Smooth muscle cell (in vitro differentiated cells): ENCODE measurements at regions not wholly inside any gene's neighbourhood (a gene's known extent, or its start where the extent isn't known, plus 50 kb on each side); places are given as distances from the start of the nearest gene placed in this dataset.

Experiments used
- DNase-seq: peaks from one replicate; lab custom pipeline; 2025; ENCODE audit not compliant: unreplicated experiment; lab: John Stamatoyannopoulos, UW
- H2AFZ ChIP-seq: fragments of 200-600 bp; sonication (generic); 2 replicates; pipeline ENCODE4 v1.6.0; 2016; ENCODE audit warnings: antibody characterized with exemption, low read depth, mild to moderate bottlenecking
- H3F3A ChIP-seq: fragments of 200-600 bp; sonication (generic); 2 replicates; pipeline ENCODE4 v1.6.0; 2017; ENCODE audit warnings: antibody characterized with exemption, low read depth
- H3K27ac ChIP-seq: fragments of 200-600 bp; sonication (generic); 2 replicates; pipeline ENCODE4 v1.5.1; 2016; ENCODE audit warnings: low read depth, mild to moderate bottlenecking
- H3K27me3 ChIP-seq: fragments of 200-600 bp; sonication (generic); 2 replicates; pipeline ENCODE4 v1.6.1; 2016; ENCODE audit warnings: low read depth, mild to moderate bottlenecking
- H3K36me3 ChIP-seq: fragments of 200-600 bp; sonication (generic); 2 replicates; pipeline ENCODE4 v1.5.1; 2016; ENCODE audit warnings: low read depth
- H3K4me1 ChIP-seq: fragments of 200-600 bp; sonication (generic); 2 replicates; pipeline ENCODE4 v1.5.1; 2016; ENCODE audit warnings: low read depth
- H3K4me2 ChIP-seq: fragments of 200-600 bp; sonication (generic); 2 replicates; pipeline ENCODE4 v1.6.0; 2016; ENCODE audit warnings: mild to moderate bottlenecking
- H3K4me3 ChIP-seq: fragments of 200-600 bp; sonication (generic); 2 replicates; pipeline ENCODE4 v1.5.1; 2016; ENCODE audit warnings: mild to moderate bottlenecking
- H3K79me2 ChIP-seq: fragments of 200-600 bp; sonication (generic); 2 replicates; pipeline ENCODE4 v1.6.0; 2016; ENCODE audit warnings: low read depth, mild to moderate bottlenecking
- H3K9ac ChIP-seq: fragments of 200-600 bp; sonication (generic); 2 replicates; pipeline ENCODE4 v1.6.0; 2016; ENCODE audit warnings: low read depth
- H3K9me3 ChIP-seq: fragments of 200-600 bp; sonication (generic); replicated peaks from 2 replicates; pipeline ENCODE4 v1.5.1; 2016; ENCODE audit warnings: low read depth
- H4K20me1 ChIP-seq: fragments of 200-600 bp; sonication (generic); 2 replicates; pipeline ENCODE4 v1.6.0; 2016; ENCODE audit warnings: low read depth
- WGBS: methylation state at CpG from one replicate; pipeline ENCODE4 v1.1.7; 2016; ENCODE audit warnings: low lambda C conversion rate; 5-methylcytosine and 5-hydroxymethylcytosine counted together
- TF ChIP-seq, protein P1 (sequence below): fragments of 200-600 bp; sonication (generic); IDR thresholded peaks from 2 replicates; pipeline ENCODE4 v1.5.1; 2017; ENCODE audit warnings: borderline replicate concordance, mild to moderate bottlenecking, antibody characterized with exemption; ENCODE audit not compliant: insufficient read depth, poor library complexity, severe bottlenecking

- H4K20me1 ChIP-seq, result no peaks in the 10 kb centered on the region
- no peaks in the 10 kb centered on the region for H3K36me3 ChIP-seq
- TF ChIP-seq, protein P1, sequence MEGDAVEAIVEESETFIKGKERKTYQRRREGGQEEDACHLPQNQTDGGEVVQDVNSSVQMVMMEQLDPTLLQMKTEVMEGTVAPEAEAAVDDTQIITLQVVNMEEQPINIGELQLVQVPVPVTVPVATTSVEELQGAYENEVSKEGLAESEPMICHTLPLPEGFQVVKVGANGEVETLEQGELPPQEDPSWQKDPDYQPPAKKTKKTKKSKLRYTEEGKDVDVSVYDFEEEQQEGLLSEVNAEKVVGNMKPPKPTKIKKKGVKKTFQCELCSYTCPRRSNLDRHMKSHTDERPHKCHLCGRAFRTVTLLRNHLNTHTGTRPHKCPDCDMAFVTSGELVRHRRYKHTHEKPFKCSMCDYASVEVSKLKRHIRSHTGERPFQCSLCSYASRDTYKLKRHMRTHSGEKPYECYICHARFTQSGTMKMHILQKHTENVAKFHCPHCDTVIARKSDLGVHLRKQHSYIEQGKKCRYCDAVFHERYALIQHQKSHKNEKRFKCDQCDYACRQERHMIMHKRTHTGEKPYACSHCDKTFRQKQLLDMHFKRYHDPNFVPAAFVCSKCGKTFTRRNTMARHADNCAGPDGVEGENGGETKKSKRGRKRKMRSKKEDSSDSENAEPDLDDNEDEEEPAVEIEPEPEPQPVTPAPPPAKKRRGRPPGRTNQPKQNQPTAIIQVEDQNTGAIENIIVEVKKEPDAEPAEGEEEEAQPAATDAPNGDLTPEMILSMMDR, result no peak
- H2AFZ ChIP-seq, result no peak overlapping the region
- no peak overlapping the region for H3K4me3 ChIP-seq
- H3K27me3 ChIP-seq, result peaks cover 4% of the 10 kb centered on the region
- H3K4me2 ChIP-seq, result no peak overlapping the region
- H3K79me2 ChIP-seq, result no peaks in the 10 kb centered on the region
- H3K27ac ChIP-seq, result no peak overlapping the region
- no peak overlapping the region for H3K9ac ChIP-seq
- no peaks in the 10 kb centered on the region for H3K4me1 ChIP-seq
- no peaks in the 10 kb centered on the region for H3F3A ChIP-seq
- peaks cover 6% of the 10 kb centered on the region for H3K9me3 ChIP-seq
- 85% methylated on average over 6 of the region's 6 CpGs for WGBS
- DNase-seq, result no peak
These were observed 133.0 kb upstream of the C14orf180 start for GRCh38 chr14:104446611-104447010.

- H3K4me2 ChIP-seq, result no peak overlapping the region
- H3K4me1 ChIP-seq, result no peaks in the 10 kb centered on the region
- no peak overlapping the region for H3K9ac ChIP-seq
- H3K27ac ChIP-seq, result no peak overlapping the region
- no peak overlapping the region for H3K4me3 ChIP-seq
- H3K27me3 ChIP-seq, result peaks cover 6% of the 10 kb centered on the region
- H3K79me2 ChIP-seq, result no peaks in the 10 kb centered on the region
- no peak overlapping the region for H2AFZ ChIP-seq
- WGBS, result 96% methylated on average over 1 of the region's 1 CpG
- H3F3A ChIP-seq, result no peaks in the 10 kb centered on the region
- no peaks in the 10 kb centered on the region for H3K36me3 ChIP-seq
- no peaks in the 10 kb centered on the region for H4K20me1 ChIP-seq
- TF ChIP-seq, protein P1, result no peak
- DNase-seq, result no peak
- H3K9me3 ChIP-seq, result peaks cover 6% of the 10 kb centered on the region
These were observed 131.8 kb upstream of the C14orf180 start for GRCh38 chr14:104447750-104448149.

- H3K9me3 ChIP-seq, result peaks cover 6% of the 10 kb centered on the region
- H3K27ac ChIP-seq, result no peak overlapping the region
- H3K9ac ChIP-seq, result no peak overlapping the region
- H3K79me2 ChIP-seq, result no peaks in the 10 kb centered on the region
- H4K20me1 ChIP-seq, result no peaks in the 10 kb centered on the region
- no peaks in the 10 kb centered on the region for H3K36me3 ChIP-seq
- WGBS, result 71% methylated on average over 2 of the region's 2 CpGs
- no peaks in the 10 kb centered on the region for H3F3A ChIP-seq
- DNase-seq, result no peak
- no peak overlapping the region for H3K4me3 ChIP-seq
- H3K27me3 ChIP-seq, result peaks cover 12% of the 10 kb centered on the region
- H3K4me2 ChIP-seq, result no peak overlapping the region
- TF ChIP-seq, protein P1, result no peak
- no peak overlapping the region for H2AFZ ChIP-seq
- no peaks in the 10 kb centered on the region for H3K4me1 ChIP-seq
These were observed 131.2 kb upstream of the C14orf180 start for GRCh38 chr14:104448321-104448720.

DNA sequence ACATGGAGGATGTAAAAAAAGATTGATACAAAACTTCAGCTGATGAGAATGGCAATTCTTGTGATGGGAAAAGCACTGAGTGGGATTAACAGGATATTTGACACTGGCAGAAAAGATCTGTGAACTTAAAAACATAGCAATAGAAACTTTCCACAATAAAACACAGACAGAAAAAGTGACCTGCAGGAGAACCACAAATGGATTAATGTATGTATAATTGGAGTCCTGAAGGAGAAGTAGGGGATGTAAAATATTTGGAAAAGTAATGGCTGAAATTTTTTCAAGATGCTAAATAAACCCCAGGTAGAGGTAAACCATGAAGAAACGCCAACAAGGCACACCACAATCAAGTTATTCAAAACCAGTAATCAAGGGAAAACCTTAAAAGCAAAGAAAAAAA lies 130.8 kb upstream of the C14orf180 start:
- Histone ChIP-seq H4K20me1 (no peaks in the 10 kb centered on the region), H3K79me2 (no peaks in the 10 kb centered on the region), H3K9me3 (peaks cover 6% of the 10 kb centered on the region), H2AFZ (no peak overlapping the region), H3K27ac (no peak overlapping the region), H3K4me2 (no peak overlapping the region), H3K4me1 (no peaks in the 10 kb centered on the region), H3K4me3 (no peak overlapping the region), H3K36me3 (no peaks in the 10 kb centered on the region), H3K9ac (no peak overlapping the region), H3F3A (no peaks in the 10 kb centered on the region), H3K27me3 (peaks cover 16% of the 10 kb centered on the region)
- 0% methylated on average over 1 of the region's 1 CpG for WGBS
- DNase-seq, result no peak
- TF ChIP-seq, protein P1, result no peak
